Loucy (cell line): ENCODE measurements at regions not wholly inside any gene's neighbourhood (a gene's known extent, or its start where the extent isn't known, plus 50 kb on each side); places are given as distances from the start of the nearest gene placed in this dataset.

Experiments used
- EZH2phosphoT487 ChIP-seq: fragments of 200-600 bp; IDR thresholded peaks from 2 replicates; pipeline ENCODE4 v1.6.1; 2018; ENCODE audit warnings: antibody characterized with exemption, mild to moderate bottlenecking, moderate library complexity, borderline replicate concordance
- TF ChIP-seq, protein P1 (sequence below): fragments of 200-600 bp; sonication (generic); conservative IDR thresholded peaks from 2 replicates; pipeline ENCODE4 v1.5.1; 2014; ENCODE audit warnings: mild to moderate bottlenecking, antibody characterized with exemption, low read length

- TF ChIP-seq, protein P1, sequence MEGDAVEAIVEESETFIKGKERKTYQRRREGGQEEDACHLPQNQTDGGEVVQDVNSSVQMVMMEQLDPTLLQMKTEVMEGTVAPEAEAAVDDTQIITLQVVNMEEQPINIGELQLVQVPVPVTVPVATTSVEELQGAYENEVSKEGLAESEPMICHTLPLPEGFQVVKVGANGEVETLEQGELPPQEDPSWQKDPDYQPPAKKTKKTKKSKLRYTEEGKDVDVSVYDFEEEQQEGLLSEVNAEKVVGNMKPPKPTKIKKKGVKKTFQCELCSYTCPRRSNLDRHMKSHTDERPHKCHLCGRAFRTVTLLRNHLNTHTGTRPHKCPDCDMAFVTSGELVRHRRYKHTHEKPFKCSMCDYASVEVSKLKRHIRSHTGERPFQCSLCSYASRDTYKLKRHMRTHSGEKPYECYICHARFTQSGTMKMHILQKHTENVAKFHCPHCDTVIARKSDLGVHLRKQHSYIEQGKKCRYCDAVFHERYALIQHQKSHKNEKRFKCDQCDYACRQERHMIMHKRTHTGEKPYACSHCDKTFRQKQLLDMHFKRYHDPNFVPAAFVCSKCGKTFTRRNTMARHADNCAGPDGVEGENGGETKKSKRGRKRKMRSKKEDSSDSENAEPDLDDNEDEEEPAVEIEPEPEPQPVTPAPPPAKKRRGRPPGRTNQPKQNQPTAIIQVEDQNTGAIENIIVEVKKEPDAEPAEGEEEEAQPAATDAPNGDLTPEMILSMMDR, result no peak
- TF ChIP-seq EZH2phosphoT487, result no peak
Measured at GRCh38 chr19:29293292-29293691, 80.3 kb upstream of the UQCRFS1 start.
